ENCODE measurements at regions not wholly inside any gene's neighbourhood (a gene's known extent, or its start where the extent isn't known, plus 50 kb on each side); places are given as distances from the start of the nearest gene placed in this dataset.

DNA sequence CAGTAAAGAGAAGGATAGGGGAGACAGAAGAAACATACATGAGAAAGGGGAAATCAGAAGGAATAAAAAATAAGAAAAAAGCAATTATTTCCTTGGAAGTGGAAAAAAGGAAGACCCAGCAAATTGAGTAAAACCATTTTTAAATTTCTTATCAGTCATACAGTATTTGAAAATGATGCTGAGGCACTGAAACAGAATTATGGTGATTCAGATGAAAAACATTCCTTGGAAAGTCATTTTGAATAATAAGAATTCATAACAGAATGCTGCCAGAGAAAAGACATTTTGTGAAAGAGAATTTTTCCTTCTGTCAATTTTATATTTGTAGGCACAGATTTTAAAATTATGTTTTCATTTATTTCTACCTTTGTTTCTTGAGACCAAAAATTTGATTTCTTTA is 895.5 kb upstream of the EPHA5 start:
- TF ChIP-seq, protein P1, sequence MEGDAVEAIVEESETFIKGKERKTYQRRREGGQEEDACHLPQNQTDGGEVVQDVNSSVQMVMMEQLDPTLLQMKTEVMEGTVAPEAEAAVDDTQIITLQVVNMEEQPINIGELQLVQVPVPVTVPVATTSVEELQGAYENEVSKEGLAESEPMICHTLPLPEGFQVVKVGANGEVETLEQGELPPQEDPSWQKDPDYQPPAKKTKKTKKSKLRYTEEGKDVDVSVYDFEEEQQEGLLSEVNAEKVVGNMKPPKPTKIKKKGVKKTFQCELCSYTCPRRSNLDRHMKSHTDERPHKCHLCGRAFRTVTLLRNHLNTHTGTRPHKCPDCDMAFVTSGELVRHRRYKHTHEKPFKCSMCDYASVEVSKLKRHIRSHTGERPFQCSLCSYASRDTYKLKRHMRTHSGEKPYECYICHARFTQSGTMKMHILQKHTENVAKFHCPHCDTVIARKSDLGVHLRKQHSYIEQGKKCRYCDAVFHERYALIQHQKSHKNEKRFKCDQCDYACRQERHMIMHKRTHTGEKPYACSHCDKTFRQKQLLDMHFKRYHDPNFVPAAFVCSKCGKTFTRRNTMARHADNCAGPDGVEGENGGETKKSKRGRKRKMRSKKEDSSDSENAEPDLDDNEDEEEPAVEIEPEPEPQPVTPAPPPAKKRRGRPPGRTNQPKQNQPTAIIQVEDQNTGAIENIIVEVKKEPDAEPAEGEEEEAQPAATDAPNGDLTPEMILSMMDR (IDR thresholded peaks at IDR 0.05) = no peak
- TF ChIP-seq POLR2A (IDR thresholded peaks at IDR 0.05) (no peak), POLR2AphosphoS5 (IDR thresholded peaks at IDR 0.05) (no peak)
